HEK293 (cell line): ENCODE measurements at regions not wholly inside any gene's neighbourhood (a gene's known extent, or its start where the extent isn't known, plus 50 kb on each side); places are given as distances from the start of the nearest gene placed in this dataset.

ENCODE experiments used
- KLF8 ChIP-seq: fragments of 450-650 bp; formaldehyde crosslinking; IDR thresholded peaks from 2 replicates; pipeline ENCODE4 v1.5.1; 2016; ENCODE audit warnings: missing biosample characterization, missing genetic modification characterization
- SALL2 ChIP-seq: fragments of 450-650 bp; formaldehyde crosslinking; IDR thresholded peaks from 2 replicates; pipeline ENCODE4 v1.5.0; 2017; ENCODE audit warnings: missing biosample characterization, mild to moderate bottlenecking, missing genetic modification characterization, borderline replicate concordance
- ZNF398 ChIP-seq: fragments of 450-650 bp; formaldehyde crosslinking; IDR thresholded peaks from 2 replicates; pipeline ENCODE4 v1.5.1; 2017; ENCODE audit warnings: missing biosample characterization, missing genetic modification characterization
- ZNF843 ChIP-seq: fragments of 450-650 bp; formaldehyde crosslinking; IDR thresholded peaks from 2 replicates; pipeline ENCODE4 v1.5.1; 2016; ENCODE audit warnings: missing biosample characterization, missing genetic modification characterization
- ZSCAN30 ChIP-seq: fragments of 450-650 bp; IDR thresholded peaks from 2 replicates; pipeline ENCODE4 v1.5.1; 2018; ENCODE audit warnings: missing biosample characterization, mild to moderate bottlenecking, missing genetic modification characterization, moderate library complexity
- TF ChIP-seq, protein P1 (sequence below): fragments of 450-650 bp; formaldehyde crosslinking; IDR thresholded peaks from 2 replicates; pipeline ENCODE4 v1.5.1; 2016; ENCODE audit warnings: missing biosample characterization, missing genetic modification characterization
- TF ChIP-seq, protein P2 (sequence below): fragments of 450-650 bp; formaldehyde crosslinking; IDR thresholded peaks from 2 replicates; pipeline ENCODE4 v1.5.1; 2017; ENCODE audit warnings: missing biosample characterization, mild to moderate bottlenecking, missing genetic modification characterization, moderate library complexity

GRCh38 chr7:80036107-80036506, 98.5 kb upstream of the GNAI1 start:
- TF ChIP-seq ZNF398 (tag by site-specific recombination) (no peak), ZNF843 (tag by site-specific recombination) (no peak), ZSCAN30 (no peak), SALL2 (tag by site-specific recombination) (no peak), KLF8 (tag by site-specific recombination) (no peak)
- TF ChIP-seq, protein P1, sequence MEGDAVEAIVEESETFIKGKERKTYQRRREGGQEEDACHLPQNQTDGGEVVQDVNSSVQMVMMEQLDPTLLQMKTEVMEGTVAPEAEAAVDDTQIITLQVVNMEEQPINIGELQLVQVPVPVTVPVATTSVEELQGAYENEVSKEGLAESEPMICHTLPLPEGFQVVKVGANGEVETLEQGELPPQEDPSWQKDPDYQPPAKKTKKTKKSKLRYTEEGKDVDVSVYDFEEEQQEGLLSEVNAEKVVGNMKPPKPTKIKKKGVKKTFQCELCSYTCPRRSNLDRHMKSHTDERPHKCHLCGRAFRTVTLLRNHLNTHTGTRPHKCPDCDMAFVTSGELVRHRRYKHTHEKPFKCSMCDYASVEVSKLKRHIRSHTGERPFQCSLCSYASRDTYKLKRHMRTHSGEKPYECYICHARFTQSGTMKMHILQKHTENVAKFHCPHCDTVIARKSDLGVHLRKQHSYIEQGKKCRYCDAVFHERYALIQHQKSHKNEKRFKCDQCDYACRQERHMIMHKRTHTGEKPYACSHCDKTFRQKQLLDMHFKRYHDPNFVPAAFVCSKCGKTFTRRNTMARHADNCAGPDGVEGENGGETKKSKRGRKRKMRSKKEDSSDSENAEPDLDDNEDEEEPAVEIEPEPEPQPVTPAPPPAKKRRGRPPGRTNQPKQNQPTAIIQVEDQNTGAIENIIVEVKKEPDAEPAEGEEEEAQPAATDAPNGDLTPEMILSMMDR (tag by site-specific recombination): no peak
- TF ChIP-seq, protein P2, sequence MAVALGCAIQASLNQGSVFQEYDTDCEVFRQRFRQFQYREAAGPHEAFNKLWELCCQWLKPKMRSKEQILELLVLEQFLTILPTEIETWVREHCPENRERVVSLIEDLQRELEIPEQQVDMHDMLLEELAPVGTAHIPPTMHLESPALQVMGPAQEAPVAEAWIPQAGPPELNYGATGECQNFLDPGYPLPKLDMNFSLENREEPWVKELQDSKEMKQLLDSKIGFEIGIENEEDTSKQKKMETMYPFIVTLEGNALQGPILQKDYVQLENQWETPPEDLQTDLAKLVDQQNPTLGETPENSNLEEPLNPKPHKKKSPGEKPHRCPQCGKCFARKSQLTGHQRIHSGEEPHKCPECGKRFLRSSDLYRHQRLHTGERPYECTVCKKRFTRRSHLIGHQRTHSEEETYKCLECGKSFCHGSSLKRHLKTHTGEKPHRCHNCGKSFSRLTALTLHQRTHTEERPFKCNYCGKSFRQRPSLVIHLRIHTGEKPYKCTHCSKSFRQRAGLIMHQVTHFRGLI (tag by site-specific recombination): no peak
